ENCODE measurements at regions not wholly inside any gene's neighbourhood (a gene's known extent, or its start where the extent isn't known, plus 50 kb on each side); places are given as distances from the start of the nearest gene placed in this dataset.

DNA sequence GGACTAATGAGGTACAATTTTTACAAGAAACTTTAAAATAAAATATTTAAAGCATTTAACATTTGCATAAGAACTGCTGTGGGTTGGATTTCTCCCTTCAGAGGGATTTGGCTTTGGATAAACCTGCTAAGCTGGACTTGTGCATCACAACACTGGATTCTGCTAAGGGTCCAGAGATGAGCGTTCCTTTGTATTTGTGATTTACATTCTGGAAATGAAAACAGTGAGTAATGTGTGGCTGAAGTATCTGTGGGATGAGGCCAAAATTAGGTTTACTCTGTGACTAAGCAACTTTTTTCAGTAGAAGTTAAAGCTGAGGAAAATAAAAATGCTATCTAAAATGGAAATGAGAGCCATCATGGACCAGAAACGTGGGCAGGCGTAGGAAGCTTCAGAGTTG lies 494.3 kb downstream of the EPM2A start:
- DNase-seq (ENCODE audit: low read depth): peak; percentile 69

DNA sequence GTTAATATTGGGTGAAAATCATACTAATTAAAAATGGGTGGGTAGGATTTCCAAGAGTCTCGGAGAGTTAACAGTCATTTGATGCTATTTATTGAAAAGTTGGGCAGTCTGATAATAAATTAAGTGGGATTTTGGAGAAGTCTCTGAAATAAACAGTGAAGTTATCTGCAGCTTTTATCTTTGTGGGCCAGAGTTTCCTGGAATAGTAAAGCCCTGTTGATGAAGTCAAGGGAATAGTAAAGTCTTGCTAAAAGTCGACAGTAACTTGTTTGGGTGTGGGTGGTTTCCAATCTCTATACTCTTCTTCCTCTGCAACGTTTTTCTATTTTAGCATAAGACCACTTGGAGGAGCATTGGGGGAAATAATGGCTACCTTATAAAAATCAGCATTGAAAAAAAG lies 493.6 kb downstream of the EPM2A start:
- peak; percentile 16 for DNase-seq (ENCODE audit: low read depth)

DNA sequence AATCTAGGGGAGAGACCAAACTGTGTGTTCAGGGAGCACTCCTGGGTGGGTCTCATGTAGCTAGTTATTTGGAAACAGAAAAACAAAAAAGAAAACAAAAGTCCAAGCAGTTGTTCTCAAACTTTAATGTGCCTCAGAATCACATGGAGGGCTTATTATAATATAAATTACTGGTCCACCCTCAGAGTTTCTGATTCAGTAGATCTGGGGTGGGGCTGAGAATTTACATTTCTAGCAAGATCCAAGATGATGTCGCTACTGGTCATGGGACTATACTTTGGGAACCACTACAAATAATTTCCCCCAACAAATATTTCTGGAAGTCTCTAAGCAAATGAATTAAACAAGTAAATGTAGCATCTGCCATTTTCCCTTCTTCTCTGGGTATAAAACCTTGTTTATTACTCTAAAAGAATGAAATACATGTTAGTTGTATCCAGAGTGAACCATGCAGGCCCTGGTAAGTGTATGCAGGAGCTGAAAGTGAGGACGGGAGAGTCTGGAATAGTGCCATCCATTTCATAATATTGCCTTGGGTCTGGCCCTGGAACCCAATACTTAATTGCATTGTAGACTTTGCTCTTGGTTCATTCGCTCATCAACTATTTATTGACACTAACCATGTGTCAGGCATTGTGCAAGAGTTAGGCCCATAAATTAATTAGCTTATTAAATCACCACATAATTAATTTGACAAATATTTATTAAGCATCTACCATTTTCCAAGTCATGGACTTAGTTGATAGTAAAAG lies 490.8 kb downstream of the EPM2A start:
- no peak for DNase-seq (ENCODE audit: low read depth)

DNA sequence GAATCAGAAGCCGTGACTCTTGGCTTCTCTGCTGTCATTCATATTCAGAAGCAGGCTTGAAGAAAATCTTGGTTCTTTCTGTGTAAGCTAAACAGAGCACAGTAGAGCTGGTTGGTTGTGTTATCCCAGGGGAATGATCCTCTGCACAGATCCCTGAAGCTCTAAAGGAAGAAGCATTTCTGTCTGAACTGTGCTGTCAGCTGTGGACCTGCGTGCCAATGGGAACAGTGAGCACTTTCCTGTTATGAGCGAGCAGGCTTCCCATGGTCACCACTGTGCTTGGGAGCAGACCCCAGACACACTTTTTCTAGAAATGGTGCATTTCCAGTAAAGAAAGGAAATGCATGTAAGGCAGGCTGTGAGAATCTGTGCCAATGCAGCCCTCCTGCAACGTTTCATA lies 490.2 kb downstream of the EPM2A start:
- DNase-seq (ENCODE audit: low read depth): no peak

DNA sequence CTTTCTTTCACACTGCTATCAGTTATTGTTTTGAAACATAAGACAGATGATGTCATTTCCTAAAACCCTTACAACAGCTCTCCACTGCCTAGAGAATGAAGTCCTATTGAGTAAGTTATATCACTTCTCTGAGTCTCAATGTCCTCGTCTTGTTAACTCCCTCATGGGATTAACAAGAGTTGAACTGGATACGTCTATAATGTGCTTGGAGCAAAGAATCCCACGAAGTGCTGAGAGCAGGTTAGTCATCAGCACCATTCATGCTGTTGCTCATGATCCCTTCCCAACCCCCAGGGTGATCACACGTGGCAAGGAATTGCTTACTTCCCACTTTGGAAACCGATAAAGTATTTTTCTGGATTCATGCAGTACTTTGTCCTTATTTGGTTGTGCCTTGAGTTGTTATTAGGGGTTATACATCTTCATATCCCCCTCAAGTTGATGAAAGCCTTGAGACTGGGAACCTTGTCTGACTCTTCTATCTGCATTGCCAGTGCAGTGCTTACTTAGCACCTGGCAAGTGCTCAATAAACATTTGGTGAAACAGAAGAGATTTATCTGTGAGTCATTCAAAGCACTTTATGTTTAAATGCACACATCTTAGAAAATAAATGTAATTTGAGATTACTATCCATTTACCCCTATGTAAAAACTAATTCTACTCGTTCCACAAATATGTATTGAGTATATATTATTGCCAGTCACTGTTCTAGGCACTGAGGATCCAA lies 487.5 kb downstream of the EPM2A start:
- peak; percentile 97 for DNase-seq (ENCODE audit: low read depth)

DNA sequence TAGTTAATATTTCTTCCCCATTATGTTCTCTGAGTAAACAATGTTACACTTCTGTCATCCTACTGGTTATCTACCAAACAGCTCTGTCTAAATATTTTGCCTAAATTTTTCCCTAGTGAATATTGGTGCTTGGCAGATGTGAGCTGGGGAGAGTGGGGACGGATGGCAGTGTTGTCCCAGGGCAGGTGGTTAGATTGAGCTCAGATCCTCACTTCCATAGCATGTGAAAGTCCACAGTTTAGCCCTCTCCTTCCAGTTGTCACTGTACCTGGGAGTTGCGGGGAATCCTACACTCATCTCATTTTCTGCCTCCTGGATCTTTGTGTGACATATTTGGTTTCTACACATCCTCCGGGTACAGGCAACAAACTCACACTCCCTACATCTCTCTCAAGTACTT lies 484.9 kb downstream of the EPM2A start:
- no peak for DNase-seq (ENCODE audit: low read depth)

DNA sequence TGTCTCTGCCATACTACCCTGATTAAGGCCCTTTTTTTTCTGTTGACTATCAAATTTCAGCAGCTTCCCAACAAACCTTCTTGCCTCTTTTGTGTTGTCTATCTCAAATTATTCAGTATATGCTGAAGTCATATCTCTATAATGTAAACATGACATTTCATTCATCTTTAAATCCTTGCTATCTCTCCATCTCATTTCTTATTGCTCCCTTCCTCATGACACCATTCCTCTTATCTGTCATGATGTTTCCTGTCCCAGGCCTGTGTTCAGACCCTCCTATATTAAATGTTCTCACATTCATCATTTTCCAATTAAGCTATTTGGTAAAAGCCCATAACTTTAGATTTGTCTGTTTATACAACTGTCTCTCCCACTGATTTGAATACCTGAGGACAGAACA lies 482.6 kb downstream of the EPM2A start:
- no peak for DNase-seq (ENCODE audit: low read depth)

DNA sequence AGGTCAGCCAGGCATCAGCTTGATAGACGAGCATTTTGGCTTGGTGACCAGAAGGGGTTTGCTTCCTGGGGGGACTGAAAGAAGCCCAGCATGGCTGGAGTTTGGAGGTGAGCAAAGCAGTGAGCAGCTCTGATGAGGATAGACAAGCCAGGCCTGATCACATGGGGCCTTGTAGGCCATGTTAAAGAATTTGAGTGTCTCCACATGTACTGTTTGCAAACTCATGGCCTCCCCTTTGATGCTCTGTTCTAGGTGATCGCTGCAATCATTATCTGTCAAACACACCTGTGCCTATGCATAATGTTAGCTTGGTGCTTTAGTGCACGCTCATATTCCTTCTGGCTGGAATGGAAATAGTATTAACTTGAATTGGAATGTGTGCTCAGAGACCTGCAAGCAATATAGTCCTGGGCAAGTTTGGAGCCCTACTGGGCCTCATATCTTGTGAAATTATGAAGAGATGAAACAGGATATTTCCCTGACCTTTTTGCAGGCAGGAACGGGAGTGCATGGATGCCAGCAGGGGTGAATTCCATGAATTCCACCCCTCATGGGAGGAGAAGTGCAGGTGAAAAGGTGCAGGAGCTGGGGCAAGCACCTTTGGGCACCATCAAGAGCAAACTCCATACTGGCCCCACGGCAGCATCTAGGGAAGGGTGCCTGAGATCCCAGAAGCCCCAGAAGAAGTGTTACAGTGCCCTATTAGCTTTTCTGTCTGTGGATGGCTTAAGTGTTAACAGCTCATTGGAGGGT lies 480.5 kb downstream of the EPM2A start:
- no peak for DNase-seq (ENCODE audit: low read depth)

DNA sequence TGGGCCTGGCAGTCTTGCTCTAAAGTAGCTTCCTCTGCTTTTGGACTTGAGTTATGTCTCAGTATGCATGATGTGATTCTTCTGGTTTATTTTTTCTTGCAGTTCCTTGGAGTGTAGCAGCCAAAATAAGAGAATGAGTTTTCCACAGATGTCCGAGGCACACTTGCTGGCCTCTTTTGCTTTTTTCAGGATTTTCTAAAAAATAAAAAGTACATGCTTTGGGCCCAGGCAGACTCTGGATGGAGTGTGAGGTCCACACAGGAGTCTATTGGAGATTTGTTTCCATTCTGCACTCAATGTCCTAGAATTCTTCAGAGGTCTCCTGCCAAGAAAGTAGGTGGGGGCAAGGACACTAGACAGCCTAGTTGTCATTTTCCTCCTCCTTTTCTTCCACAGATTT lies 477.6 kb downstream of the EPM2A start:
- no peak for DNase-seq (ENCODE audit: low read depth)

DNA sequence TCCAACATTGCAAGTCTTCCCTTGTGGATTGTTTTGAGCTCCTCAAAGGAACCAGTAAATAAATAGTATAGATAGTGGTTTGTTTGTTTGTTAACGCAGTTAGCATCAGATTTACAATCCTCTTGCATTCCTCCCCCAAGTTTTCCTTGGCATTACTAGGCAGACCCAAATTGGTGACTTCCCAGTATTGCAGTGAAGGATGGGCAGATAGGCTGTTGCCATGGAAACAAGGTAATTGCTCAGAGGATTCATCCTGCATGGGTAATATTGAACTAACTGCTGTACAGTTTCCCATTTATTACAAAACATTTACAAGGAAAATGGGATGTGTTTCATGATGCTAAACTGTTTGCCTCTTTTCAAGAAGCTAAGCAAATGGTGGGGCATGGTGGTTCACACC lies 477.2 kb downstream of the EPM2A start:
- no peak for DNase-seq (ENCODE audit: low read depth)

DNA sequence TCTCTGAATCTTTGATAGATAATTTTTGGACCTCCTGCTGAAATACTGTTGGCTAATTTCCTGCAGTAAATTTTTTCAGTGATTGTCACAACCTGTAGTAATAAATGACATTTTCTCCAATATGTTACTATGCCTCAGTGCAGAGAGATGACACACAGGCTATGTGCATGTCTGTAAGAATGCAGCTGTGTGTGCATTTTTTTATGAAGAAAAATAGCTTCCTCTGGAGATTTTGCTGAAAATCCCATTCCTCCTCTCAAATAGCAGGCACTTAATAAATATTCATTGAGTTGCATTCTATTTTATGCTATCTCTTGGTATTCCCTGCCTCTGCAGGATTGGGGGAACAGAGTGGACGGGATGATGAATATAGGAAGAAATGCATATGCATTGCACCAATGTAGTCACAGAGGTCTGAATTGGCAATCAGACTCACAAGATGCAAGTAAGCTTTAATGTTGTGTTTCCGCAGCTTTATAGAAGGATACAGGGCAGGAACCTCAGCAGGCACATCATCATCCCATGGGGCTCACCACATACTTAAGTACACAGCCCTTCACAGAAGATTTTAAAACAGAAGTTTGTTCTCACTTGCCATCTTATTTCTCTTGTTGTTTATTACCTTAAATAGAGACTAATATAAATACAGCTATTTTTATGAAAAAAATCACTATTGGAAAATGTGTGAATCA lies 474.7 kb downstream of the EPM2A start:
- DNase-seq (ENCODE audit: low read depth): no peak

DNA sequence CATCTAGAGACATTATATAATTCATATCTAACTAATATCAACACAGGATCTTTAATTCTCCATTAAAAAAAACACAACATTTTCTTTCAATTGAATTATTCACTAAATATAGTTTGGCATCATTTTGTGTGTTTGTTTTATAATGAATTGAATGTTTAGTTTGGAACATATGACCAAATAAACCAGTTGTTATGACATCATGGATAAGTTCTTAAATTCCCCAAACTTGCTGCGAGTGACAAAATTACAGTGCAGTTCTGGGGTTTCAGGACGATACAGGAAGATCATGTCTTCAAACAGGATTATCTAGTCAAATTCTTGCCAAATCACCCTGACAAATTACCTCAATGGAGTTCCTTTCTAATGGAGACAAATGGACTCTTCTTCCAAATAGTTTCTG lies 473.6 kb downstream of the EPM2A start:
- no peak for DNase-seq (ENCODE audit: low read depth)

DNA sequence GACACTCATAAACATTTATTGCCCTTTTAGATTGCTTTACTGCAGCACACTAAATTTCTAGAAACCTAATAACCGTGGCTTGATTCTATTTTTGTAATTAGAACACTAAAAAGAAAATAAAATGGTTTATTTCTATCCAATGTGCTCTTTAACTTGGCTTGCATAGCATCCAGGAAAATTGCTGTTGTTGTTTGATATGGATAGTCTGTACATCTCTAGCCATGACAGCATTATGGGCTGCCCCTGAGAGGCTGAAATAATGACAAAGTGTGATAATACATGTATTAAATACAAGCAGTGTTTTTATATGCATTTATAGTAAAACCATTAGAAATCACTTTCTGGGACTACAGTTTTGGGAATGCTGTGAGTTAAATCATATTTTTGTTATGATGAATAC lies 472.5 kb downstream of the EPM2A start:
- DNase-seq (ENCODE audit: low read depth): no peak

DNA sequence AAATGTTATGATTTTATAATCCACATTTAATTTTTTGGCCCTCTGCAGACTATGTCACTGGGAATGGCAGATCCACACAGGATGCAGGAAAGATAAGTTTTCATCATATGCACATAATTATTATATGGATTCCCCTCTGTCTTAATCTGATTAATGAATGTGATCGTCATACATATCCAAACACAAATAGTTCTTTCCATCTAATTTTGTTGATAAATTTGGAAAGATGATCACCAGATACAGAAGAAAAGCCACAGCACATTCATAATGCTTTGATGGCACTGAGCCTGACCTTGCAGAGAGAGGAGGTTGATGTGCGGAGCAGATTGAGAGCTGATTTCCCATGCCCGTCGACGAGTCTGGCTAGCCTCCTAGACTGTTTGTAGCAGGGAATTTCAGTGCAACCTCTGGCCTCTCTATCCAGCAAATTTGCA lies 471.5 kb downstream of the EPM2A start:
- DNase-seq (ENCODE audit: low read depth): no peak

DNA sequence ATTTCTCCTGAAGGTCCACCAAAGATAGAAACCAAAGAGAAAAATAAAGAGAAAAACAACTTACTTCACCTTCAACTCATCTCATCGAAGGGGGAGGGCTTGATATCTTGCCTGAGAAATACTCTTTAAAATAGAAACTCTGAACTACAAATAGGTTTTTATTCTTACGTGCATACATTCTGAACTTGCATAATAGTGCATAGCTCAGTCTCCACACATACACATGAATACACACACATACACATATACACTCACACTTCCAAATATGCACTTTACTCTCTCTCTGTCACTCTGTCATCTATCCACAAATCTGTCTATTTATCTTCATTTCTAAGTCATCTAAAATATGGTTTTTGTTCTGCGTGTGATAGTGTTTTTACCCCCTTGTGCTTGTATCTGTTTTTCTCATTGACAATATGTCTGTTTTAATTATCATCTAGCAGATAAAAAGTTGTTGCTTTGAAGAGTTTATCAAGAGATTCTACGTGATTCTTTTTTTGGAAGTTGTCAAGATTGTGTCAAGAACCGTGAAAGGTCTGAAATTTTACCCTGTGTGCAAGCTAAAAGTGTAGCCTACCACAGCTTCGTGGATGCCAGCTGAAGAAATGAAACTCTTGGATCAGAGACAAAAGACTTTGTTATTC lies 468.8 kb downstream of the EPM2A start:
- no peak for DNase-seq (ENCODE audit: low read depth)

DNA sequence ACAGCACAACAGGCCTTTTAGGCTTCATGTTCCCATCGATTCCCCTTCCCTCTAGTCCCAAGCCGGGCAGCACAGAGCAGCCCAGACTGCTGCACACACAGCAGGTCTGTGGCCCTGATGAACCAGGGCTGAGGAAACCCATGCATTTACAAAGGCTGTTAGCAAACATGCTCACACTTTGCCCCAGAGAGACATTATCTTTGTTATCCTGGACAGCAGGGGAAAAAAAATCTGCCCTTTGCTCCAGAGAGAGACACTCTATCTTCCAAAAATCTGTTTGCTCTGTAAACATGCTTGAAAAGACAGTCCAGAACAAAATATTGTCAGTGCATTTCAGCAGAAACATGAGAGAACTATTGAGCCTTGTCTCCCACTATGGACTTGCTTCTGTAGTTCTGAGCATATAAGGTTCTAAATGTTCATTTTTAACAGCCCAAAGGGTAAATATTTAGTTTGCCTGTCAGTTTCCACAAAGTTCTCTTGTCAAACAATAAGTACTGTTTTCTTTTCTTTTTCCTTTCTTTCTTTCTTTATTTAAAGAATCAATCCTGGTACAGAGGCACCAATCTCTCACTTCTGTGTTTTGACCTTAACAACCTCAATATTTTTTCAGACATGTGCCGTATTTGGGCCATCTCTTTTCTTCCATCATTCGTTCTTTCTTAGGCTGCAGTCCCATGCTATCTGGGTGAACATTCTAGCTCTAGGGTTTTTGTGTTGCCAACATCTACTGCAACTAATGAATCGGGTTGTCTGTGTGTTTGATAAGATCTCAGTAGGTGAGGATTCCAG lies 468.0 kb downstream of the EPM2A start:
- no peak for DNase-seq (ENCODE audit: low read depth)

DNA sequence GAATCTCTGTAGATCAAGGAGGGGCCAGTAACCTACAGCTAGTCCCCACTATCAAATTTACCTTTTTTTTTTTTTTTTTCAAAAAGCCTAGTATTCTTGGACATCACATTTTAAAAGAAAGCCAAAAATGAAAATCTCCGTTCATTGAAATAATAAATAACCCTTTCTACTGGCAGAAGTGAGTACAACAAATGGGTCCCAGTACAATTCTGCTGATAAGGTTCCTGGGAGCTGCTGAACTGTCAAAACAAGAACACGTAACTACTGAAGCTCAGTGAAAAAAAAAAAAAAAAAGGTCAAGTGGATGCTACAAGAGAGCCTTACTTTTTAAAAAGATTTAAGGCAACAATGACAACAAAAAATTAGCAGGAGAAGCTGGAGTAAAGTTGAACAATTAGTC lies 464.9 kb downstream of the EPM2A start:
- DNase-seq (ENCODE audit: low read depth): no peak

DNA sequence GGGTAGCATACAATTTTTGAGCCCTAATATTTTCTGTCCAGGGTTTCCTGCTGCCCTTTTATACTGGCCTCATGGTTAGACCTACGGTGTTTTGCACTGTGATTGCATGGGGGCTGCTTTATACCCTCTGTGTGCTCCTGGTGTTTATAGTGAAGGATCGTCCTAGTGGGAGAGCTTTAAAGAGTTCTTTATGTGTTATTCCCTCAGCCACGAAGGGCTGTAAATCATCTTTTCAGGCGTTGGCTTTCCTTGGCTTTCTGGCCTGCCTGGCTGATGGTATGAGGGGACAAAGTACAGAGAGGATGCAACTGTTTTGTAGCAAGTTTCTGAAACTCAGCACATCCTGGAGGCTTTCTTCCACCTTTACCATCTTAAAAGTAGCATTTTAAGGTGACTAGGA lies 464.3 kb downstream of the EPM2A start:
- DNase-seq (ENCODE audit: low read depth): no peak

DNA sequence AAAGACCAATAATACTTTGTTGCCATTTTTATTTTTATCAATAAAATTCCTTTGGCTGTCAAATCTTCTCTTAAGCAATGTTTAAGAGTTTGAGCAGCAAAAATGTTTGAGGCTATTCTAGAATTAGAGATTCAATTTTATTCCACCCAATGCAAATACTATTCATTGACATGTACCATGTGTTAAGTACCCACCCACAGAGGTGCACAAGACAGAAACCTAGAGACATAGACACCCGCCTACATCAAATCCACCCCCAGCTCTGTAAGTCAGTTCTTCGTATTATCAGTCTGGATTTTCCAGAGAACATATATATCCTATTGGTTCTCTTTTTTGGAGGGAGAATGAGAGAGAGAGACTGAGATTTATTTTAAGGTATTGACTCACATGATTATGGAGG lies 463.7 kb downstream of the EPM2A start:
- DNase-seq (ENCODE audit: low read depth): no peak

DNA sequence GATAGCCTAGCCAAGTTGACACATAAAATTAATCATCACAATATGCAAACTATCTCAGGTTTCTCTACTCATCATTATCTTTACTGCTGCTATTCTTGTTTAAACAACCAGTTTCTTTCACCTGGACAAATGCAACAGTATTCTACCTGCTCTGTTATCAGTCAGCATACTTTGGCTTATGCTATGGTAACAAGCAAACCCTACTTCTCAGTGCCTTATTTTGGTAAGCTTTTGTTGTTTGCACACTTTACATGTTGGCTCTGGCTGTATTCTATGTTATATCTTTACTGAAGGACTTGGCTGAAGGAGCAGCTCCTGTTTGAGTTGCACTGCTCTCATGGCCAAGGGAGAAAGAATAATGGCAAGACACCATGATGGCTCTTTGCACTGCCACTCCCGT lies 463.1 kb downstream of the EPM2A start:
- DNase-seq (ENCODE audit: low read depth): no peak

DNA sequence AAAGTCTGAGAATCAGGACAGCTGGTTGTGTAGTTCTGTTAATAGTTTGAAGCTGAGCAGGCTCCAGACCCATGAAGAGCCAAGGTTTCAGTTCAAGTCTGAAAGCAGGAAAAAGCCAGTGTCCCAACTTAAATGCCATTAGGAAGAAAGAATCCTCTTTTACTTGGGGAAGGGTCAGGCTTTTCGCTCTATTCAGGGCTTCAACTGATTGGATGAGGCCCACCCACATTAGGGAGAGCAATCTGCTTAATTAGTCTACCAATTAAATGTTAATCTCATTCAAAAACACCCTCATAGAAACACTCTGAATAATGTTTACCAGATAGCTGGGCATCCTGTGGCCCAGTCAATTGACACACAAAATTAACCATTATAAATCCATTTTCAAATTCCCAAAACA lies 462.2 kb downstream of the EPM2A start:
- no peak for DNase-seq (ENCODE audit: low read depth)
